T-helper 9 cell (primary cell): ENCODE measurements at regions not wholly inside any gene's neighbourhood (a gene's known extent, or its start where the extent isn't known, plus 50 kb on each side); places are given as distances from the start of the nearest gene placed in this dataset.

Experiments
- DNase-seq: peaks from one replicate; pipeline ENCODE4 v3.0.0-alpha.2; 2020

- no peak for DNase-seq
Observed at GRCh38 chr11:25900814-25901213, 431.1 kb upstream of the ANO3 start.

GRCh38 chr11:25901415-25901814 is 430.5 kb upstream of the ANO3 start:
- DNase-seq: no peak

GRCh38 chr11:25902476-25902875 is 429.5 kb upstream of the ANO3 start:
- no peak for DNase-seq

GRCh38 chr11:25908726-25909125 is 423.2 kb upstream of the ANO3 start:
- no peak for DNase-seq

- no peak for DNase-seq
Observed at GRCh38 chr11:25910086-25910485, 421.8 kb upstream of the ANO3 start.

GRCh38 chr11:25920356-25920755 is 411.6 kb upstream of the ANO3 start:
- no peak for DNase-seq

- DNase-seq: no peak
Observed at GRCh38 chr11:25924586-25924985, 407.3 kb upstream of the ANO3 start.

- DNase-seq: no peak
Observed at GRCh38 chr11:25925359-25925758, 406.6 kb upstream of the ANO3 start.

- DNase-seq: no peak
Observed at GRCh38 chr11:25927411-25927953, 404.4 kb upstream of the ANO3 start.

- no peak for DNase-seq
Observed at GRCh38 chr11:25928076-25928475, 403.9 kb upstream of the ANO3 start.

GRCh38 chr11:25938952-25939351 is 393.0 kb upstream of the ANO3 start:
- no peak for DNase-seq

- no peak for DNase-seq
Observed at GRCh38 chr11:25939691-25940090, 392.2 kb upstream of the ANO3 start.

- DNase-seq: no peak
Observed at GRCh38 chr11:25941353-25941752, 390.6 kb upstream of the ANO3 start.

GRCh38 chr11:25943031-25943430 is 388.9 kb upstream of the ANO3 start:
- no peak for DNase-seq

GRCh38 chr11:25943777-25944661 is 387.9 kb upstream of the ANO3 start:
- DNase-seq: no peak

- no peak for DNase-seq
Observed at GRCh38 chr11:25949918-25950317, 382.0 kb upstream of the ANO3 start.

GRCh38 chr11:25953006-25953405 is 378.9 kb upstream of the ANO3 start:
- no peak for DNase-seq

GRCh38 chr11:25958045-25958444 is 373.9 kb upstream of the ANO3 start:
- DNase-seq: no peak

- DNase-seq: no peak
Observed at GRCh38 chr11:25961539-25961938, 370.4 kb upstream of the ANO3 start.

GRCh38 chr11:25970726-25971508 is 361.0 kb upstream of the ANO3 start:
- DNase-seq: no peak

- no peak for DNase-seq
Observed at GRCh38 chr11:25980091-25980490, 351.8 kb upstream of the ANO3 start.

GRCh38 chr11:25981998-25982397 is 349.9 kb upstream of the ANO3 start:
- no peak for DNase-seq

- DNase-seq: no peak
Observed at GRCh38 chr11:25983280-25983679, 348.6 kb upstream of the ANO3 start.

- no peak for DNase-seq
Observed at GRCh38 chr11:25988178-25988577, 343.8 kb upstream of the ANO3 start.
